Heart left ventricle (tissue), 16 donors: ENCODE measurements at regions not wholly inside any gene's neighbourhood (a gene's known extent, or its start where the extent isn't known, plus 50 kb on each side); places are given as distances from the start of the nearest gene placed in this dataset.

Experiments used
- ATAC-seq, 4 donors: fragments of 200-7000 bp; cut with Tn5 transposase; one replicate each; pipeline ENCODE4 v1.9.1; 2020 to 2022; ENCODE audit warnings: moderate library complexity in 4 of 4, mild to moderate bottlenecking in 3 of 4, moderate number of reproducible peaks in 1 of 4
- DNase-seq, 5 donors: peaks; one replicate each; pipeline ENCODE4 v3.0.0-alpha.2; 2020
- H3K27ac ChIP-seq, 12 donors: fragments of 200-600 bp; sonication (generic) in 4 of 12; one replicate each; pipeline versions ENCODE4 v1.5.0 to v1.8.0; 2016 to 2022; ENCODE audit warnings: mild to moderate bottlenecking in 2 of 12
- H3K27me3 ChIP-seq, 9 donors: fragments of 200-600 bp; sonication (generic) in 2 of 9; one replicate each; pipeline versions ENCODE4 v1.5.1 to v1.8.0; 2016 to 2022; ENCODE audit warnings: mild to moderate bottlenecking in 3 of 9
- H3K36me3 ChIP-seq, 9 donors: fragments of 200-600 bp; sonication (generic) in 2 of 9; one replicate each; pipeline versions ENCODE4 v1.5.0 to v1.8.0; 2018 to 2022; ENCODE audit warnings: mild to moderate bottlenecking in 2 of 9
- H3K4me1 ChIP-seq, 12 donors: fragments of 200-600 bp; sonication (generic) in 4 of 12; one replicate each; pipeline versions ENCODE4 v1.5.0 to v1.8.0; 2016 to 2022; ENCODE audit warnings: mild to moderate bottlenecking in 3 of 12
- H3K4me3 ChIP-seq, 12 donors: fragments of 200-600 bp; sonication (generic) in 4 of 12; one replicate each; pipeline versions ENCODE4 v1.5.0 to v1.8.0; 2017 to 2022; ENCODE audit warnings: mild to moderate bottlenecking in 9 of 12, moderate library complexity in 4 of 12
- H3K9me3 ChIP-seq, 12 donors: fragments of 200-600 bp; sonication (generic) in 4 of 12; one replicate each; pipeline versions ENCODE4 v1.5.0 to v1.8.0; 2016 to 2022; ENCODE audit warnings: mild to moderate bottlenecking in 1 of 12
- POLR2A ChIP-seq, 2 donors: fragments of 450-650 bp; IDR thresholded peaks; one replicate each; pipeline ENCODE4 v1.6.1; 2017; ENCODE audit warnings: antibody characterized with exemption in 2 of 2, mild to moderate bottlenecking in 2 of 2, moderate library complexity in 2 of 2
- WGBS, 4 donors: extraction: QIAGEN DNeasy Blood & Tissue Kit in 2 of 4; methylation state at CpG; one replicate each; pipeline versions ENCODE4 v1.1.5 to v1.1.7; 2013 to 2018; 5-methylcytosine and 5-hydroxymethylcytosine counted together
- intact Hi-C, 10 donors: fragments of 100-400 bp; cut with DNase I; formaldehyde crosslinking; loops; one replicate each; pipeline versions ENCODE4 v1.11.1 to v1.14.2; 2022
- TF ChIP-seq, protein P1 (sequence below), 12 donors: fragments of 200-600 bp; sonication (generic) in 4 of 12; IDR thresholded peaks; one replicate each; pipeline versions ENCODE4 v1.5.0 to v1.8.0; 2018 to 2022; ENCODE audit warnings: antibody characterized with exemption in 12 of 12, mild to moderate bottlenecking in 5 of 12
- donor health status: ischemic (EF 13 %, LVEDD 7.1; RV severe dilation, severe dysfunction).
- donor health status: healthy with polysubstance abuse.
- donor health status: DM: no; HTN: yes; CAD: no.
- donor health status: DM: no; HTN: no; CAD: no.
- donor health status: ischemic (EF 25% LVEDD 6.9; RV normal size, moderate dysfunction).
- donor health status: ischemic (EF 25% LVEDD 5.7; RV mildly dilated, moderate dysfunction).
- donor health status: healthy.
- donor health status: DM: yes; HTN: yes; CAD: no.
- donor health status: ischemic (EF 35%, LVEDD 5.7; RV mildly dilated, moderate dysfunction).
- donor health status: nonischemic (EF 11% LVEDD 7.7; RV severe dilation, severe dysfunction).
- donor health status: DM: yes; HTN: yes; CAD: no.
- donor health status: PGD.
- donor health status: ischemic (EF 29% LVEDD 5.4; RV normal size, mild dysfunction).
- donor health status: nonischemic (EF 23%, LVEDD 6.1; RV moderate dilation, normal function).

- ATAC-seq: no peak
- no peak for TF ChIP-seq POLR2A (IDR thresholded peaks at IDR 0.05)
- TF ChIP-seq, protein P1, sequence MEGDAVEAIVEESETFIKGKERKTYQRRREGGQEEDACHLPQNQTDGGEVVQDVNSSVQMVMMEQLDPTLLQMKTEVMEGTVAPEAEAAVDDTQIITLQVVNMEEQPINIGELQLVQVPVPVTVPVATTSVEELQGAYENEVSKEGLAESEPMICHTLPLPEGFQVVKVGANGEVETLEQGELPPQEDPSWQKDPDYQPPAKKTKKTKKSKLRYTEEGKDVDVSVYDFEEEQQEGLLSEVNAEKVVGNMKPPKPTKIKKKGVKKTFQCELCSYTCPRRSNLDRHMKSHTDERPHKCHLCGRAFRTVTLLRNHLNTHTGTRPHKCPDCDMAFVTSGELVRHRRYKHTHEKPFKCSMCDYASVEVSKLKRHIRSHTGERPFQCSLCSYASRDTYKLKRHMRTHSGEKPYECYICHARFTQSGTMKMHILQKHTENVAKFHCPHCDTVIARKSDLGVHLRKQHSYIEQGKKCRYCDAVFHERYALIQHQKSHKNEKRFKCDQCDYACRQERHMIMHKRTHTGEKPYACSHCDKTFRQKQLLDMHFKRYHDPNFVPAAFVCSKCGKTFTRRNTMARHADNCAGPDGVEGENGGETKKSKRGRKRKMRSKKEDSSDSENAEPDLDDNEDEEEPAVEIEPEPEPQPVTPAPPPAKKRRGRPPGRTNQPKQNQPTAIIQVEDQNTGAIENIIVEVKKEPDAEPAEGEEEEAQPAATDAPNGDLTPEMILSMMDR (IDR thresholded peaks at IDR 0.05): no peak
- Histone ChIP-seq H3K4me1 (no peaks in the 10 kb centered on the region), H3K9me3 (peaks cover 0 to 9% (median 0%) of the 10 kb centered on the region in 12 donors), H3K27ac (no peak overlapping the region), H3K36me3 (no peaks in the 10 kb centered on the region), H3K4me3 (no peak overlapping the region), H3K27me3 (peaks cover 0 to 9% (median 0%) of the 10 kb centered on the region in 9 donors)
- intact Hi-C loops: no loop called here
- WGBS, 4 donors: 82 to 83% (median 82%) methylated on average over 11 of the region's 11 CpGs
- DNase-seq: no peak
Measured at GRCh38 chr2:129768485-129769184, 210.8 kb upstream of the RAB6C start.

DNA sequence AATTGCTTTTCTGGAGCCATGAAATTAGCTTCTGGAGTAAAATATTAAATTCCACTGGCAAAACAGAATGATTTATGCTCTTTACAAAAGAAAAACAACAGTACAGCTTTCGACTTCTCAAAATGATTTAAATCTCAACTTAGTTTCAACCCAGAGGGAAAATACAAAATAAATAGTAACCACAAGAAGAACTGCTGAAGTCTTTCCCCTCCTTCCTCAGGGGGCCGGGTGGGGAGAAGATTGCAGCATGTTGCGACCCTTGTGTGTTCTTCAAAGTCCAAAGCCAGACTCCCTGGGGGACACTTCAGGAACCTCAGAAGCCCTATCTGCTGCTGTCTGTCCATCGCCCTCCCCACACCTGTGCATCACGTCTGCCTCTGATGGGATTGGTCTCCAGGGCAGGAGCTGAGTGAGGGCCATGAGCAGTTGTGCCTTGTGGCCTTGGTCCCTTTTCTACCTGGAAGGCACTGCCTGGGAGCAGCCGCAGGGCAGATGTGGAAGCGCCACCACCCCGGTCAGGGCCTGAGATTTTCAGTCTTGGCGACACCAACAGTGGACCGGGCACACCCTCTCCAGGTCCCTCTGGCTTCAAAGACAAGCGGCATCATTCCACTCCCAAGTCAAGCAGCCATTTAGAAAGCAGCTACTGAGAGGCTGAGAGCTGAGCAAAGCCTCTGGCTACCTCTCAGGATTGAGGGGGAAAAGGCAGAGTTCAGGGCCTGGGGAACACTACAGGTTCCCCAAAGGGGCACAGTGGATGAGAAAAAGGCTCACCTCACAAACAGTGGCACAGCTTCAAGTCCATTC, 210.1 kb upstream of the RAB6C start:
- WGBS, 4 donors: 82 to 88% (median 84%) methylated on average over 11 of the region's 11 CpGs
- H3K4me1 ChIP-seq: no peaks in the 10 kb centered on the region
- H3K27ac ChIP-seq: no peak overlapping the region
- H3K27me3 ChIP-seq: peaks cover 0 to 8% (median 0%) of the 10 kb centered on the region in 9 donors
- ATAC-seq (no peak), DNase-seq (no peak)
- H3K9me3 ChIP-seq: peaks cover 0 to 9% (median 0%) of the 10 kb centered on the region in 12 donors
- intact Hi-C loops: no loop called here
- TF ChIP-seq, protein P1 (IDR thresholded peaks at IDR 0.05): no peak
- no peak for TF ChIP-seq POLR2A (IDR thresholded peaks at IDR 0.05)
- no peak overlapping the region for H3K4me3 ChIP-seq
- H3K36me3 ChIP-seq: no peaks in the 10 kb centered on the region

GRCh38 chr2:129771418-129772189, 207.9 kb upstream of the RAB6C start:
- intact Hi-C loops: no loop called here
- no peaks in the 10 kb centered on the region for H3K4me1 ChIP-seq
- H3K4me3 ChIP-seq: no peak overlapping the region
- H3K36me3 ChIP-seq: no peaks in the 10 kb centered on the region
- TF ChIP-seq, protein P1 (IDR thresholded peaks at IDR 0.05): no peak
- TF ChIP-seq POLR2A (IDR thresholded peaks at IDR 0.05): no peak
- no peaks in the 10 kb centered on the region for H3K27me3 ChIP-seq
- no peak for ATAC-seq
- 80 to 89% (median 84%) methylated on average over 6 of the region's 6 CpGs for WGBS, 4 donors
- H3K27ac ChIP-seq: no peak overlapping the region
- H3K9me3 ChIP-seq: peaks cover 0 to 11% (median 0%) of the 10 kb centered on the region in 12 donors
- DNase-seq: no peak

- no peaks in the 10 kb centered on the region for H3K4me1 ChIP-seq
- peaks cover 0 to 11% (median 0%) of the 10 kb centered on the region in 12 donors for H3K9me3 ChIP-seq
- no peaks in the 10 kb centered on the region for H3K27me3 ChIP-seq
- H3K27ac ChIP-seq: no peak overlapping the region
- intact Hi-C loops: no loop called here
- ATAC-seq (peak in 1 of 4 donors; percentile 15), DNase-seq (no peak)
- no peak for TF ChIP-seq POLR2A (IDR thresholded peaks at IDR 0.05)
- TF ChIP-seq, protein P1 (IDR thresholded peaks at IDR 0.05): no peak
- H3K36me3 ChIP-seq: no peaks in the 10 kb centered on the region
- H3K4me3 ChIP-seq: no peak overlapping the region
- WGBS, 4 donors: 46 to 55% (median 50%) methylated on average over 2 of the region's 2 CpGs
Measured at GRCh38 chr2:129772190-129772579, 207.3 kb upstream of the RAB6C start.
